PC-9 (cell line): ENCODE measurements at regions not wholly inside any gene's neighbourhood (a gene's known extent, or its start where the extent isn't known, plus 50 kb on each side); places are given as distances from the start of the nearest gene placed in this dataset.

Experiments
- BruUV-seq: library from RNA; stranded (reverse); fragments of 400-500 nt; replicated peaks from 2 replicates; lab custom pipeline; 2021; lab: Mats Ljungman, UMichigan
- CTCF ChIA-PET: fragments of 300-600 bp; sonication (Branson Sonifier 250); formaldehyde crosslinking; loops from one replicate; lab custom pipeline; 2022; ENCODE audit warnings: antibody characterized with exemption; lab: Charles Lee
- POLR2A ChIA-PET: fragments of 300-600 bp; sonication (Branson Sonifier 250); formaldehyde crosslinking; loops from one replicate; lab custom pipeline; 2022; ENCODE audit warnings: antibody characterized with exemption; ENCODE audit not compliant: unreplicated experiment; lab: Charles Lee
- DNase-seq, 2 experiments: peaks; one replicate each; pipeline versions ENCODE4 v3.0.0 to v3.0.0-alpha.2; 2015 to 2022; ENCODE audit warnings: mixed read lengths in 1 of 2
- H2AFZ ChIP-seq: fragments of 200-600 bp; sonication (generic); 2 replicates; pipeline ENCODE4 v1.8.1; 2017; ENCODE audit warnings: antibody characterized with exemption
- H3F3A ChIP-seq: fragments of 200-600 bp; sonication (generic); 2 replicates; pipeline ENCODE4 v1.8.1; 2017; ENCODE audit warnings: antibody characterized with exemption, mild to moderate bottlenecking, low read depth; ENCODE audit not compliant: insufficient read depth
- H3K27ac ChIP-seq: fragments of 200-600 bp; sonication (generic); 2 replicates; pipeline ENCODE4 v1.6.1; 2016; ENCODE audit warnings: mixed run types
- H3K27me3 ChIP-seq: fragments of 200-600 bp; sonication (generic); 2 replicates; pipeline ENCODE4 v1.6.1; 2016; ENCODE audit warnings: low read depth, mixed run types; ENCODE audit not compliant: insufficient read depth
- H3K36me3 ChIP-seq: fragments of 200-600 bp; sonication (generic); 2 replicates; pipeline ENCODE4 v1.6.1; 2016; ENCODE audit warnings: low read depth, mixed run types
- H3K4me1 ChIP-seq: fragments of 200-600 bp; sonication (generic); replicated peaks from 2 replicates; pipeline ENCODE4 v1.6.1; 2016; ENCODE audit warnings: mixed run types; ENCODE audit not compliant: insufficient read depth
- H3K4me2 ChIP-seq: fragments of 200-600 bp; sonication (generic); 2 replicates; pipeline ENCODE4 v1.6.1; 2017; ENCODE audit warnings: mixed run types
- H3K4me3 ChIP-seq: fragments of 200-600 bp; sonication (generic); 2 replicates; pipeline ENCODE4 v1.6.1; 2016; ENCODE audit warnings: mixed run types
- H3K79me2 ChIP-seq: fragments of 200-600 bp; sonication (generic); 2 replicates; pipeline ENCODE4 v1.6.1; 2017; ENCODE audit warnings: low read depth, mixed run types
- H3K9me2 ChIP-seq: fragments of 200-600 bp; sonication (generic); 2 replicates; pipeline ENCODE4 v1.8.1; 2017; ENCODE audit warnings: mild to moderate bottlenecking; ENCODE audit not compliant: insufficient read depth
- H3K9me3 ChIP-seq: fragments of 200-600 bp; sonication (generic); 2 replicates; pipeline ENCODE4 v1.8.1; 2016; ENCODE audit warnings: low read depth; ENCODE audit not compliant: insufficient read depth
- H4K20me1 ChIP-seq: fragments of 200-600 bp; sonication (generic); 2 replicates; pipeline ENCODE4 v1.8.1; 2017; ENCODE audit not compliant: insufficient read depth
- EZH2 ChIP-seq: fragments of 200-600 bp; sonication (generic); IDR thresholded peaks from 2 replicates; pipeline ENCODE4 v1.8.0; 2017; ENCODE audit warnings: antibody characterized with exemption, low read depth
- intact Hi-C: fragments of 100-400 bp; cut with micrococcal nuclease; formaldehyde crosslinking; loops from one replicate; pipeline ENCODE4 v1.10.0; 2022; ENCODE audit not compliant: unreplicated experiment
- TF ChIP-seq, protein P1 (sequence below): fragments of 200-600 bp; sonication (generic); conservative IDR thresholded peaks from 2 replicates; pipeline ENCODE4 v1.6.1; 2017; ENCODE audit warnings: mixed run types, antibody characterized with exemption, mild to moderate bottlenecking, moderate library complexity

DNA sequence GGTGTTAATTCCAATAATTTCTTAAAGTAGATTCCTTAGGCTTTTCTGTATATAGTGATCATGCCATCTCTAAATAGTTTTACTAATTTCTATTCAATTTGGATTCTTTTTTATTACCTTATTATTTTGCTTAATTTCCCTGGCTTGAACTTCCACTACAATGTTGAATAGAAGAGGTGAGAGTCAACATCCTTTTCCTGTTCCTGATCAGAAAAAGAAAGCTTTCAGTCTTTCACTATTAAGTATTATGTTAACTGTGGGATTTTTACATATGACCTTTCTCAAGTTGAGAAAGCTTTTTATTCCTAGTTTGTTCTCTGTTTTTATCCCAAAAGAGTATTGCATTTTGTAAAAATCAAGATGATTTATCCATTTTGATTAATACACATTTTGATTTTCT lies 574.5 kb upstream of the TLE4 start:
- H4K20me1 ChIP-seq, result no peaks in the 10 kb centered on the region; the same call in 1 of the 2 replicates
- TF ChIP-seq EZH2, result no peak
- TF ChIP-seq, protein P1, sequence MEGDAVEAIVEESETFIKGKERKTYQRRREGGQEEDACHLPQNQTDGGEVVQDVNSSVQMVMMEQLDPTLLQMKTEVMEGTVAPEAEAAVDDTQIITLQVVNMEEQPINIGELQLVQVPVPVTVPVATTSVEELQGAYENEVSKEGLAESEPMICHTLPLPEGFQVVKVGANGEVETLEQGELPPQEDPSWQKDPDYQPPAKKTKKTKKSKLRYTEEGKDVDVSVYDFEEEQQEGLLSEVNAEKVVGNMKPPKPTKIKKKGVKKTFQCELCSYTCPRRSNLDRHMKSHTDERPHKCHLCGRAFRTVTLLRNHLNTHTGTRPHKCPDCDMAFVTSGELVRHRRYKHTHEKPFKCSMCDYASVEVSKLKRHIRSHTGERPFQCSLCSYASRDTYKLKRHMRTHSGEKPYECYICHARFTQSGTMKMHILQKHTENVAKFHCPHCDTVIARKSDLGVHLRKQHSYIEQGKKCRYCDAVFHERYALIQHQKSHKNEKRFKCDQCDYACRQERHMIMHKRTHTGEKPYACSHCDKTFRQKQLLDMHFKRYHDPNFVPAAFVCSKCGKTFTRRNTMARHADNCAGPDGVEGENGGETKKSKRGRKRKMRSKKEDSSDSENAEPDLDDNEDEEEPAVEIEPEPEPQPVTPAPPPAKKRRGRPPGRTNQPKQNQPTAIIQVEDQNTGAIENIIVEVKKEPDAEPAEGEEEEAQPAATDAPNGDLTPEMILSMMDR, result no peak
- no peak overlapping the region for H2AFZ ChIP-seq
- H3K27ac ChIP-seq, result no peak overlapping the region
- H3F3A ChIP-seq, result no peaks in the 10 kb centered on the region
- H3K9me3 ChIP-seq, result no peaks in the 10 kb centered on the region
- H3K9me2 ChIP-seq, result no peaks in the 10 kb centered on the region
- H3K4me1 ChIP-seq, result no peaks in the 10 kb centered on the region
- H3K4me3 ChIP-seq, result no peak overlapping the region
- CTCF ChIA-PET, result no interaction called here
- H3K79me2 ChIP-seq, result no peaks in the 10 kb centered on the region
- no TSS peak for BruUV-seq
- POLR2A ChIA-PET, result no interaction called here
- no peak for DNase-seq
- no peak overlapping the region for H3K4me2 ChIP-seq
- intact Hi-C loops, result no loop called here
- no peaks in the 10 kb centered on the region for H3K27me3 ChIP-seq
- no peaks in the 10 kb centered on the region for H3K36me3 ChIP-seq

DNA sequence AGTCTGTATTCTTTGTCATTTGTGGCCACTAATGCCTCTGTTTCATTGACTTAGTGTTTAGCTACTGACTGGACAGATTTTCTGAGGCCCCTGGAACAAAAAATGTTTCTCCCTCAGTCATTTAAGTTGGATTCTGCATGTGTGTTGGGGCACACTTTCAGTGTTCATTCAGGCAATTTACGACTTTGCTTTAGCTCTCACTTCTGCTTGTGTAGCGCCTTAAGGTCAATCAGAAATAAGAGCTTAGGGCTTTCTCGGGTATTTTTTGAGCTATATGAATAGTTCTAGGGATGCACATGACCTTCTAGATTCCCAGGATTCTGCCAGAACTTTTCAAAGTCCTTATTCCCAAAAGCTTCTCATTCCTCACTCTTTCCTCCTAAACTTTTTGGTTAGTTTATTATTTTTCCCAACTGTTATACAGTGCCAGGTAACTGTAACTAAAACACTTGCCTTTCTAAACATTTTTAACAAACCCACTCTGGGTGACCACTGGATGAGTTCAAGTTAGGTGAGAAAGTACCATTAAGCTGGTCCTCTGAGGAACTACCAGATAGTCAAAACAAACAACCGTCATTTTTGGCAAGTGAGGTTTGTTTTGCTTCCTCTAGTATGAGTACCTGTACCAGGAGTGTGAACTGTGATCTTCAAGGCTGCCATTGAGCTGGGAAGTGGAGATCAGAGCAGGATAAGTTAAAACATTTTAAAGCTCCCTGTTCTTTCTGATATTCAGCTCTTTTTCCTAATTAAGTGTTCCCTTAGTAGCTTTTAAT lies 571.3 kb upstream of the TLE4 start:
- no peak overlapping the region for H3K27ac ChIP-seq
- no peak for DNase-seq
- no peaks in the 10 kb centered on the region for H3K9me3 ChIP-seq
- ChIA-PET CTCF (no interaction called here), POLR2A (interaction anchor here (0.6 kb wide), 1 partner anchor 332 kb away, joined by 5 read pairs; no protein-coding TSS in a partner anchor)
- no peak for TF ChIP-seq EZH2
- TF ChIP-seq, protein P1, result no peak
- no TSS peak for BruUV-seq
- no peaks in the 10 kb centered on the region for H3K36me3 ChIP-seq
- H2AFZ ChIP-seq, result no peak overlapping the region
- no peaks in the 10 kb centered on the region for H3K27me3 ChIP-seq
- no peaks in the 10 kb centered on the region for H3F3A ChIP-seq
- intact Hi-C loops, result no loop called here
- H3K79me2 ChIP-seq, result no peaks in the 10 kb centered on the region
- H3K4me1 ChIP-seq, result no peaks in the 10 kb centered on the region
- H3K4me2 ChIP-seq, result no peak overlapping the region
- H3K9me2 ChIP-seq, result no peaks in the 10 kb centered on the region
- H4K20me1 ChIP-seq, result no peaks in the 10 kb centered on the region; the same call in 1 of the 2 replicates
- no peak overlapping the region for H3K4me3 ChIP-seq

DNA sequence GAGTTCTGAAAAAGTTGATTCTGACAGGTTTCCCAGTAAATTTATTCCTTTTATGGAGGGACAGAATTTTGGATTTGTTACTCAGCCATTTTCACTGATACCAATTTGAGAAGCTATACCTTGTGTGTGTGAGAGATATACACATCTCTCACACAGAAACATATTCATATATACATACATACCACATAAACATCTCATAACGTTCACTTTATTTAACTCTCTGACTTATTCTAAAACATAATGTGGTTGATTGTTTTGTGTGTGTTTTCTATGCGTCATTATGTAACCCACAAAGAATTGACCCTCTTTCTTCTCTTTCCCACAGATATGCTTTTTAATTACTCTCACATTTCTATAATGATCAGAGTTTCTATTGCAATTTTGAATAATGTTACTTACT lies 570.8 kb upstream of the TLE4 start:
- H3K4me2 ChIP-seq, result no peak overlapping the region
- no peaks in the 10 kb centered on the region for H3K9me2 ChIP-seq
- H3K4me3 ChIP-seq, result no peak overlapping the region
- no peak overlapping the region for H3K27ac ChIP-seq
- no peaks in the 10 kb centered on the region; the same call in 1 of the 2 replicates for H4K20me1 ChIP-seq
- ChIA-PET POLR2A (no interaction called here), CTCF (no interaction called here)
- no peak for DNase-seq
- intact Hi-C loops, result no loop called here
- no peaks in the 10 kb centered on the region for H3K36me3 ChIP-seq
- BruUV-seq, result no TSS peak
- H3F3A ChIP-seq, result no peaks in the 10 kb centered on the region
- H3K4me1 ChIP-seq, result no peaks in the 10 kb centered on the region
- H3K9me3 ChIP-seq, result no peaks in the 10 kb centered on the region
- TF ChIP-seq EZH2, result no peak
- TF ChIP-seq, protein P1, result no peak
- no peak overlapping the region for H2AFZ ChIP-seq
- H3K79me2 ChIP-seq, result no peaks in the 10 kb centered on the region
- H3K27me3 ChIP-seq, result no peaks in the 10 kb centered on the region
